ENCODE measurements at regions not wholly inside any gene's neighbourhood (a gene's known extent, or its start where the extent isn't known, plus 50 kb on each side); places are given as distances from the start of the nearest gene placed in this dataset.

- H3K23ac ChIP-seq (ENCODE audit: insufficient read length, low read depth, low read length) = no peak overlapping the region
- H2BK120ac ChIP-seq (ENCODE audit: low read depth, low read length, poor library complexity, severe bottlenecking) = no peak overlapping the region
- WGBS (ENCODE audit: extremely low coverage, insufficient read length, low lambda C conversion rate) = no CpG with 5 or more reads among the region's 1 CpG
- no peaks in the 10 kb centered on the region for H4K20me1 ChIP-seq (ENCODE audit: control insufficient read depth, insufficient read depth, insufficient read length)
- no peaks in the 10 kb centered on the region for H3K79me1 ChIP-seq (ENCODE audit: insufficient read depth, low read depth, low read length, poor library complexity, severe bottlenecking)
- no peak overlapping the region for H2BK15ac ChIP-seq (ENCODE audit: low read depth, low read length)
- Mint-ChIP-seq H3K4me1 (peaks cover 0 to 3% of the 10 kb centered on the region in 2 experiments; a peak in 1 of 4 replicates), H3K4me3 (no peak overlapping the region), H3K27me3 (ENCODE audit: low read depth) (no peaks in the 10 kb centered on the region), H3K36me3 (ENCODE audit: insufficient read depth in 1 of 3, low read depth in 3 of 3) (peaks cover 0 to 9% (median 0%) of the 10 kb centered on the region in 3 experiments; a peak in 1 of 7 replicates), H3K27ac (no peak overlapping the region), H3K9me3 (peaks cover 2 to 4% of the 10 kb centered on the region in 2 experiments; a peak in 3 of 5 replicates)
- H3K9me3 ChIP-seq (ENCODE audit: control insufficient read depth, low read depth, low read length) = no peaks in the 10 kb centered on the region
- no peak overlapping the region for H2BK20ac ChIP-seq (ENCODE audit: low read depth, low read length, poor library complexity, severe bottlenecking)
- H3K79me2 ChIP-seq (ENCODE audit: insufficient read depth, low read length) = no peaks in the 10 kb centered on the region
- no peak overlapping the region for H3K18ac ChIP-seq (ENCODE audit: insufficient read length, low read depth, low read length)
- no peaks in the 10 kb centered on the region for H3K27me3 ChIP-seq (ENCODE audit: insufficient read depth, low read length)
- DNase-seq = no peak
- no peak overlapping the region for H3K56ac ChIP-seq (ENCODE audit: insufficient read length, low read depth, low read length)
- H3T11ph ChIP-seq (ENCODE audit: low read length) = no peak overlapping the region
- no peak overlapping the region for H4K8ac ChIP-seq (replicated peaks; ENCODE audit: insufficient read length, low read depth, low read length)
- H3K4me2 ChIP-seq (ENCODE audit: insufficient read depth, insufficient read length, low read length) = no peak overlapping the region
- H2AFZ ChIP-seq (ENCODE audit: low read length) = no peak overlapping the region
- H3K9ac ChIP-seq (ENCODE audit: extremely low read depth, insufficient read length, low read length) = no peak overlapping the region
- H4K5ac ChIP-seq (ENCODE audit: insufficient read length, low read depth, low read length) = no peak overlapping the region
- no peak overlapping the region for H2BK5ac ChIP-seq (ENCODE audit: insufficient read length, low read length)
- no peak overlapping the region for H3K14ac ChIP-seq (ENCODE audit: insufficient read depth, low read length)
- no peak overlapping the region for H4K91ac ChIP-seq (ENCODE audit: insufficient read length, low read depth, low read length)
- TF ChIP-seq, protein P1, sequence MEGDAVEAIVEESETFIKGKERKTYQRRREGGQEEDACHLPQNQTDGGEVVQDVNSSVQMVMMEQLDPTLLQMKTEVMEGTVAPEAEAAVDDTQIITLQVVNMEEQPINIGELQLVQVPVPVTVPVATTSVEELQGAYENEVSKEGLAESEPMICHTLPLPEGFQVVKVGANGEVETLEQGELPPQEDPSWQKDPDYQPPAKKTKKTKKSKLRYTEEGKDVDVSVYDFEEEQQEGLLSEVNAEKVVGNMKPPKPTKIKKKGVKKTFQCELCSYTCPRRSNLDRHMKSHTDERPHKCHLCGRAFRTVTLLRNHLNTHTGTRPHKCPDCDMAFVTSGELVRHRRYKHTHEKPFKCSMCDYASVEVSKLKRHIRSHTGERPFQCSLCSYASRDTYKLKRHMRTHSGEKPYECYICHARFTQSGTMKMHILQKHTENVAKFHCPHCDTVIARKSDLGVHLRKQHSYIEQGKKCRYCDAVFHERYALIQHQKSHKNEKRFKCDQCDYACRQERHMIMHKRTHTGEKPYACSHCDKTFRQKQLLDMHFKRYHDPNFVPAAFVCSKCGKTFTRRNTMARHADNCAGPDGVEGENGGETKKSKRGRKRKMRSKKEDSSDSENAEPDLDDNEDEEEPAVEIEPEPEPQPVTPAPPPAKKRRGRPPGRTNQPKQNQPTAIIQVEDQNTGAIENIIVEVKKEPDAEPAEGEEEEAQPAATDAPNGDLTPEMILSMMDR (conservative IDR thresholded peaks at IDR 0.05) = no peak
- no peak overlapping the region for H2AK5ac ChIP-seq (ENCODE audit: insufficient read length, low read length)
- H3K4ac ChIP-seq (ENCODE audit: low read depth, low read length) = no peak overlapping the region
- H3K23me2 ChIP-seq (ENCODE audit: insufficient read length, low read depth, low read length, poor library complexity, severe bottlenecking) = no peaks in the 10 kb centered on the region
- H3K27ac ChIP-seq (ENCODE audit: insufficient read length, low read depth, low read length) = no peak overlapping the region
- no peaks in the 10 kb centered on the region for H3K4me1 ChIP-seq (ENCODE audit: insufficient read depth, low read length)
- H2BK12ac ChIP-seq (ENCODE audit: insufficient read length, low read depth, low read length) = no peak overlapping the region
Measured at GRCh38 chr13:34210341-34210740, 392.4 kb downstream of the RFC3 start.

Data from H9 (cell line).